H9 (cell line): ENCODE measurements at regions not wholly inside any gene's neighbourhood (a gene's known extent, or its start where the extent isn't known, plus 50 kb on each side); places are given as distances from the start of the nearest gene placed in this dataset.

Experiments
- DNase-seq: peaks from one replicate; pipeline ENCODE4 v3.0.0-alpha.2; 2017
- H2AFZ ChIP-seq: one replicate; pipeline ENCODE4 v1.6.1; 2013; ENCODE audit warnings: mild to moderate bottlenecking, low read length, control low read depth, moderate library complexity
- H2AK5ac ChIP-seq: 2 replicates; pipeline ENCODE4 v1.6.1; 2013; ENCODE audit warnings: low read length, control low read depth, mixed read lengths; ENCODE audit not compliant: insufficient read length
- H2BK120ac ChIP-seq: one replicate; pipeline ENCODE4 v1.6.1; 2013; ENCODE audit warnings: low read depth, mild to moderate bottlenecking, low read length, control low read depth, inconsistent platforms; ENCODE audit not compliant: poor library complexity, severe bottlenecking
- H2BK12ac ChIP-seq: 2 replicates; pipeline ENCODE4 v1.6.1; 2013; ENCODE audit warnings: low read length, control low read depth, mixed read lengths, low read depth; ENCODE audit not compliant: insufficient read length
- H2BK15ac ChIP-seq: 2 replicates; pipeline ENCODE4 v1.6.1; 2013; ENCODE audit warnings: low read depth, low read length, control low read depth
- H2BK20ac ChIP-seq: one replicate; pipeline ENCODE4 v1.6.1; 2013; ENCODE audit warnings: low read depth, mild to moderate bottlenecking, low read length, control low read depth, inconsistent platforms; ENCODE audit not compliant: poor library complexity, severe bottlenecking
- H2BK5ac ChIP-seq: 2 replicates; pipeline ENCODE4 v1.6.1; 2013; ENCODE audit warnings: low read length, control low read depth, mixed read lengths; ENCODE audit not compliant: insufficient read length
- H3K14ac ChIP-seq: 2 replicates; pipeline ENCODE4 v1.6.1; 2013; ENCODE audit warnings: low read length, control low read depth; ENCODE audit not compliant: insufficient read depth
- H3K18ac ChIP-seq: 2 replicates; pipeline ENCODE4 v1.6.1; 2013; ENCODE audit warnings: low read depth, mild to moderate bottlenecking, mixed read lengths, low read length, control low read depth; ENCODE audit not compliant: insufficient read length
- H3K23ac ChIP-seq: 2 replicates; pipeline ENCODE4 v1.6.1; 2013; ENCODE audit warnings: low read length, control low read depth, mixed read lengths, low read depth; ENCODE audit not compliant: insufficient read length
- H3K23me2 ChIP-seq: 2 replicates; pipeline ENCODE4 v1.6.1; 2013; ENCODE audit warnings: low read depth, mild to moderate bottlenecking, mixed read lengths, low read length, control low read depth; ENCODE audit not compliant: insufficient read length, poor library complexity, severe bottlenecking
- H3K27ac ChIP-seq: 2 replicates; pipeline ENCODE4 v1.5.1; 2013; ENCODE audit warnings: low read length, control low read depth, mixed read lengths, low read depth; ENCODE audit not compliant: insufficient read length
- H3K27me3 ChIP-seq: 2 replicates; pipeline ENCODE4 v1.6.1; 2013; ENCODE audit warnings: low read length, control low read depth, inconsistent platforms; ENCODE audit not compliant: insufficient read depth
- H3K4ac ChIP-seq: 2 replicates; pipeline ENCODE4 v1.6.1; 2013; ENCODE audit warnings: low read depth, mild to moderate bottlenecking, control low read depth, inconsistent platforms, low read length, moderate library complexity
- H3K4me1 ChIP-seq: 2 replicates; pipeline ENCODE4 v1.6.1; 2013; ENCODE audit warnings: low read length, control low read depth, inconsistent platforms; ENCODE audit not compliant: insufficient read depth
- H3K4me2 ChIP-seq: 2 replicates; pipeline ENCODE4 v1.6.1; 2013; ENCODE audit warnings: low read length, control low read depth, mixed read lengths; ENCODE audit not compliant: insufficient read length, insufficient read depth
- H3K56ac ChIP-seq: 2 replicates; pipeline ENCODE4 v1.6.1; 2013; ENCODE audit warnings: low read depth, mild to moderate bottlenecking, mixed read lengths, low read length, control low read depth; ENCODE audit not compliant: insufficient read length
- H3K79me1 ChIP-seq: 2 replicates; pipeline ENCODE4 v1.6.1; 2013; ENCODE audit warnings: low read depth, mild to moderate bottlenecking, moderate library complexity, low read length, control low read depth, inconsistent platforms; ENCODE audit not compliant: insufficient read depth, poor library complexity, severe bottlenecking
- H3K79me2 ChIP-seq: 2 replicates; pipeline ENCODE4 v1.6.1; 2013; ENCODE audit warnings: low read length, control low read depth, inconsistent platforms; ENCODE audit not compliant: insufficient read depth
- H3K9ac ChIP-seq: 2 replicates; pipeline ENCODE4 v1.6.1; 2013; ENCODE audit warnings: low read length, control low read depth, mixed read lengths; ENCODE audit not compliant: insufficient read length; ENCODE audit errors: extremely low read depth
- H3K9me3 ChIP-seq: one replicate; pipeline ENCODE4 v1.6.1; 2013; ENCODE audit warnings: low read depth, low read length, inconsistent platforms; ENCODE audit not compliant: control insufficient read depth
- H3T11ph ChIP-seq: one replicate; pipeline ENCODE4 v1.6.1; 2013; ENCODE audit warnings: mild to moderate bottlenecking, low read length, control low read depth, inconsistent platforms
- H4K20me1 ChIP-seq: one replicate; pipeline ENCODE4 v1.6.1; 2013; ENCODE audit not compliant: control insufficient read depth, insufficient read length, insufficient read depth
- H4K5ac ChIP-seq: 2 replicates; pipeline ENCODE4 v1.6.1; 2013; ENCODE audit warnings: low read depth, mild to moderate bottlenecking, mixed read lengths, low read length, control low read depth; ENCODE audit not compliant: insufficient read length
- H4K8ac ChIP-seq: replicated peaks from 2 replicates; pipeline ENCODE4 v1.6.1; 2013; ENCODE audit warnings: low read length, control low read depth, mixed read lengths, low read depth; ENCODE audit not compliant: insufficient read length
- H4K91ac ChIP-seq: 2 replicates; pipeline ENCODE4 v1.6.1; 2013; ENCODE audit warnings: low read depth, mild to moderate bottlenecking, moderate library complexity, mixed read lengths, low read length, control low read depth; ENCODE audit not compliant: insufficient read length
- H3K27ac Mint-ChIP-seq, 3 experiments: 2 replicates in 2 of 3; 3 replicates in 1 of 3; pipeline ENCODE4 v1.8.0; 2020 to 2021; ENCODE audit warnings: mixed read lengths in 3 of 3, mild to moderate bottlenecking in 1 of 3, moderate library complexity in 1 of 3
- H3K27me3 Mint-ChIP-seq: 2 replicates; pipeline ENCODE4 v1.8.0; 2021; ENCODE audit warnings: low read depth, mild to moderate bottlenecking, moderate library complexity, mixed read lengths
- H3K36me3 Mint-ChIP-seq, 3 experiments: 2 replicates in 2 of 3; 3 replicates in 1 of 3; pipeline ENCODE4 v1.8.0; 2020 to 2021; ENCODE audit warnings: low read depth in 3 of 3, mixed read lengths in 3 of 3; ENCODE audit not compliant: insufficient read depth in 1 of 3
- H3K4me1 Mint-ChIP-seq, 2 experiments: 2 replicates each; pipeline ENCODE4 v1.8.0; 2020; ENCODE audit warnings: mixed read lengths in 2 of 2
- H3K4me3 Mint-ChIP-seq, 2 experiments: 2 replicates in 1 of 2; 3 replicates in 1 of 2; pipeline ENCODE4 v1.8.0; 2020 to 2021; ENCODE audit warnings: mild to moderate bottlenecking in 2 of 2, mixed read lengths in 2 of 2, moderate library complexity in 1 of 2
- H3K9me3 Mint-ChIP-seq, 2 experiments: 2 replicates in 1 of 2; 3 replicates in 1 of 2; pipeline ENCODE4 v1.8.0; 2020; ENCODE audit warnings: mild to moderate bottlenecking in 2 of 2, mixed read lengths in 2 of 2, moderate library complexity in 1 of 2
- CTCF ChIP-seq: fragments of 200-600 bp; sonication (generic); conservative IDR thresholded peaks from 3 replicates; pipeline ENCODE4 v1.8.0; 2021; ENCODE audit warnings: antibody characterized with exemption, mild to moderate bottlenecking
- WGBS: extraction: QIAGEN DNeasy Blood & Tissue Kit; methylation state at CpG from one replicate; pipeline ENCODE4 v1.1.7; 2013; ENCODE audit warnings: missing lambda C conversion rate, low lambda C conversion rate, mixed read lengths; ENCODE audit not compliant: insufficient read length; ENCODE audit errors: extremely low coverage; 5-methylcytosine and 5-hydroxymethylcytosine counted together

- H3K4me1 ChIP-seq = peaks cover 9% of the 10 kb centered on the region; the same call in 1 of the 2 replicates
Measured at GRCh38 chr5:141763541-141763940, 81.5 kb upstream of the ARAP3 start.

More at GRCh38 chr5:141763541-141763940, 81.5 kb upstream of the ARAP3 start:
- peaks cover 30% of the 10 kb centered on the region for H3K27me3 Mint-ChIP-seq
- H3K4me1 Mint-ChIP-seq = peaks cover 21 to 36% of the 10 kb centered on the region in 2 experiments
- H2BK5ac ChIP-seq = no peak overlapping the region
- no peak overlapping the region for H3K4me2 ChIP-seq
- H3K4me3 Mint-ChIP-seq = no peak overlapping the region
- H3K23me2 ChIP-seq = no peaks in the 10 kb centered on the region
- no peak overlapping the region for H2BK120ac ChIP-seq
- H3K9ac ChIP-seq = no peak overlapping the region
- no CpG with 5 or more reads among the region's 5 CpGs for WGBS
- H3T11ph ChIP-seq = no peak overlapping the region
- H2BK20ac ChIP-seq = no peak overlapping the region
- no peak for DNase-seq
- H2BK12ac ChIP-seq = no peak overlapping the region
- no peak overlapping the region for H3K27ac Mint-ChIP-seq
- no peak for TF ChIP-seq CTCF
- H3K9me3 Mint-ChIP-seq = peaks cover 0 to 1% of the 10 kb centered on the region in 2 experiments; a peak in 2 of 5 replicates
- H3K56ac ChIP-seq = no peak overlapping the region
- H3K36me3 Mint-ChIP-seq = peaks cover 0 to 2% (median 1%) of the 10 kb centered on the region in 3 experiments; a peak in 3 of 7 replicates
- no peak overlapping the region for H4K91ac ChIP-seq
- H3K27ac ChIP-seq = no peak overlapping the region
- H3K18ac ChIP-seq = no peak overlapping the region
- H3K14ac ChIP-seq = no peak overlapping the region
- no peaks in the 10 kb centered on the region for H3K79me1 ChIP-seq
- no peak overlapping the region for H3K4ac ChIP-seq
- H4K20me1 ChIP-seq = no peaks in the 10 kb centered on the region
- H2AFZ ChIP-seq = no peak overlapping the region
- no peak overlapping the region for H4K8ac ChIP-seq
- no peak overlapping the region for H2BK15ac ChIP-seq
- no peak overlapping the region for H2AK5ac ChIP-seq
- no peak overlapping the region for H4K5ac ChIP-seq
- H3K79me2 ChIP-seq = no peaks in the 10 kb centered on the region
- H3K27me3 ChIP-seq = no peaks in the 10 kb centered on the region
- no peaks in the 10 kb centered on the region for H3K9me3 ChIP-seq
- H3K23ac ChIP-seq = no peak overlapping the region
